Gastrocnemius medialis (tissue), 4 donors: ENCODE measurements at regions not wholly inside any gene's neighbourhood (a gene's known extent, or its start where the extent isn't known, plus 50 kb on each side); places are given as distances from the start of the nearest gene placed in this dataset.

Experiments
- ATAC-seq, 2 donors: fragments of 150-250 bp; one replicate each; pipeline ENCODE4 v1.9.1; 2016
- DNase-seq, 2 donors: peaks; one replicate each; pipeline ENCODE4 v3.0.0-alpha.2; 2019
- H3K27ac ChIP-seq, 4 donors: fragments of 200-600 bp; sonication (generic); 1 replicate in 1 of 4; 2 replicates in 3 of 4; pipeline ENCODE4 v1.5.1; 2016 to 2018; ENCODE audit warnings: mild to moderate bottlenecking in 2 of 4, moderate library complexity in 1 of 4
- H3K27me3 ChIP-seq, 3 donors: fragments of 200-600 bp; sonication (generic) in 2 of 3; 1 replicate in 1 of 3; 2 replicates in 2 of 3; pipeline versions ENCODE4 v1.5.1 to v1.6.0; 2016 to 2019; ENCODE audit warnings: mild to moderate bottlenecking in 1 of 3, moderate library complexity in 1 of 3
- H3K36me3 ChIP-seq, 2 donors: fragments of 200-600 bp; sonication (generic) in 1 of 2; one replicate each; pipeline ENCODE4 v1.5.1; 2017 to 2018
- H3K4me1 ChIP-seq, 2 donors: fragments of 200-600 bp; sonication (generic) in 1 of 2; one replicate each; pipeline ENCODE4 v1.5.1; 2016 to 2017; ENCODE audit warnings: mild to moderate bottlenecking in 2 of 2
- H3K4me3 ChIP-seq, 4 donors: fragments of 200-600 bp; sonication (generic) in 3 of 4; 1 replicate in 1 of 4; 2 replicates in 3 of 4; pipeline ENCODE4 v1.5.1; 2016 to 2019; ENCODE audit warnings: mild to moderate bottlenecking in 2 of 4
- H3K9me3 ChIP-seq, 3 donors: fragments of 200-600 bp; sonication (generic) in 2 of 3; 1 replicate in 1 of 3; 2 replicates in 2 of 3; pipeline ENCODE4 v1.5.1; 2016 to 2019
- POLR2A ChIP-seq, 2 donors: fragments of 450-650 bp; IDR thresholded peaks; one replicate each; pipeline ENCODE4 v1.6.1; 2017; ENCODE audit warnings: antibody characterized with exemption in 2 of 2, mild to moderate bottlenecking in 2 of 2, moderate library complexity in 2 of 2
- in situ Hi-C, 4 donors: fragments of 200-750 bp; cut with MboI; loops; one replicate each; pipeline versions ENCODE4 v1.15.0 to v1.8.0; 2017; ENCODE audit warnings: low sequenced_read_pairs in 4 of 4
- intact Hi-C: fragments of 100-400 bp; cut with DNase I; formaldehyde crosslinking; loops from one replicate; pipeline ENCODE4 v1.15.1; 2023; ENCODE audit warnings: low total_unique reads
- TF ChIP-seq, protein P1 (sequence below), 5 experiments: fragments of 450-650 bp in 3 of 5; fragments of 200-600 bp in 2 of 5; sonication (generic) in 2 of 5; IDR thresholded peaks in 4 of 5; conservative IDR thresholded peaks in 1 of 5; 1 replicate in 4 of 5; 2 replicates in 1 of 5; pipeline ENCODE4 v1.5.1; 2016 to 2019; ENCODE audit warnings: antibody characterized with exemption in 5 of 5, mild to moderate bottlenecking in 3 of 5, moderate library complexity in 3 of 5

DNA sequence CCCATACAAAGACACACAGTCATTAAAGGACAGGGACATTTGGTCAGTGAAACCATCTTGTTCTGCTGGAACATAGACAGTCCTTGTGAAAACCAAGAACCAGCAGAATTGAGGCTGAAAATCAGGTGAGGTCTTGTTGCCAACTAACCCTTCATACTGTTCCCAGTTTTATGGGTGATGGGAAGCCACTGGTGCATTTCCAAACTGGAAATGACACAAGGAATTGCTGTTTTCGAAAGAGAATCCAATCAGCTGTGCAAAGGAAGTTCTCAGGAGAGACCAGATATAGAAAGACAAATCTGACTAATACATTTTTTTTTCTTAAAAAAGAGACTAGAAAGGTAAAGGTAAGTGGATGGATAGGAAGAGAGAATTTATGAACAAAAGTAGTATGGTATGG lies 948.2 kb downstream of the TSN start:
- TF ChIP-seq POLR2A (IDR thresholded peaks at IDR 0.05), result no peak
- TF ChIP-seq, protein P1, sequence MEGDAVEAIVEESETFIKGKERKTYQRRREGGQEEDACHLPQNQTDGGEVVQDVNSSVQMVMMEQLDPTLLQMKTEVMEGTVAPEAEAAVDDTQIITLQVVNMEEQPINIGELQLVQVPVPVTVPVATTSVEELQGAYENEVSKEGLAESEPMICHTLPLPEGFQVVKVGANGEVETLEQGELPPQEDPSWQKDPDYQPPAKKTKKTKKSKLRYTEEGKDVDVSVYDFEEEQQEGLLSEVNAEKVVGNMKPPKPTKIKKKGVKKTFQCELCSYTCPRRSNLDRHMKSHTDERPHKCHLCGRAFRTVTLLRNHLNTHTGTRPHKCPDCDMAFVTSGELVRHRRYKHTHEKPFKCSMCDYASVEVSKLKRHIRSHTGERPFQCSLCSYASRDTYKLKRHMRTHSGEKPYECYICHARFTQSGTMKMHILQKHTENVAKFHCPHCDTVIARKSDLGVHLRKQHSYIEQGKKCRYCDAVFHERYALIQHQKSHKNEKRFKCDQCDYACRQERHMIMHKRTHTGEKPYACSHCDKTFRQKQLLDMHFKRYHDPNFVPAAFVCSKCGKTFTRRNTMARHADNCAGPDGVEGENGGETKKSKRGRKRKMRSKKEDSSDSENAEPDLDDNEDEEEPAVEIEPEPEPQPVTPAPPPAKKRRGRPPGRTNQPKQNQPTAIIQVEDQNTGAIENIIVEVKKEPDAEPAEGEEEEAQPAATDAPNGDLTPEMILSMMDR (IDR thresholded peaks at IDR 0.05 in 4 of 5, conservative IDR thresholded peaks at IDR 0.05 in 1 of 5), result no peak
- DNase-seq (no peak), ATAC-seq (no peak)
- no peaks in the 10 kb centered on the region for H3K4me1 ChIP-seq
- no peaks in the 10 kb centered on the region for H3K27me3 ChIP-seq
- H3K4me3 ChIP-seq, result no peak overlapping the region
- in situ Hi-C loops (no loop called here), intact Hi-C loops (no loop called here)
- no peaks in the 10 kb centered on the region for H3K36me3 ChIP-seq
- H3K27ac ChIP-seq, result no peak overlapping the region
- H3K9me3 ChIP-seq, result no peaks in the 10 kb centered on the region

GRCh38 chr2:122704109-122704563 lies 948.7 kb downstream of the TSN start:
- no peak for TF ChIP-seq POLR2A (IDR thresholded peaks at IDR 0.05)
- TF ChIP-seq, protein P1 (IDR thresholded peaks at IDR 0.05 in 4 of 5, conservative IDR thresholded peaks at IDR 0.05 in 1 of 5), result no peak
- no peaks in the 10 kb centered on the region for H3K36me3 ChIP-seq
- no peaks in the 10 kb centered on the region for H3K9me3 ChIP-seq
- in situ Hi-C loops (no loop called here), intact Hi-C loops (no loop called here)
- no peak overlapping the region for H3K27ac ChIP-seq
- no peak overlapping the region for H3K4me3 ChIP-seq
- no peaks in the 10 kb centered on the region for H3K4me1 ChIP-seq
- ATAC-seq (no peak), DNase-seq (no peak)
- no peaks in the 10 kb centered on the region for H3K27me3 ChIP-seq

GRCh38 chr2:122705746-122706145 lies 950.3 kb downstream of the TSN start:
- TF ChIP-seq, protein P1 (IDR thresholded peaks at IDR 0.05 in 4 of 5, conservative IDR thresholded peaks at IDR 0.05 in 1 of 5), result no peak
- no peak for TF ChIP-seq POLR2A (IDR thresholded peaks at IDR 0.05)
- no peak overlapping the region for H3K27ac ChIP-seq
- no peaks in the 10 kb centered on the region for H3K4me1 ChIP-seq
- in situ Hi-C loops (no loop called here), intact Hi-C loops (no loop called here)
- H3K36me3 ChIP-seq, result no peaks in the 10 kb centered on the region
- no peaks in the 10 kb centered on the region for H3K27me3 ChIP-seq
- H3K9me3 ChIP-seq, result no peaks in the 10 kb centered on the region
- DNase-seq, result no peak
- ATAC-seq, result no peak
- no peak overlapping the region for H3K4me3 ChIP-seq

- H3K36me3 ChIP-seq, result no peaks in the 10 kb centered on the region
- no peaks in the 10 kb centered on the region for H3K9me3 ChIP-seq
- intact Hi-C loops (no loop called here), in situ Hi-C loops (no loop called here)
- no peak overlapping the region for H3K4me3 ChIP-seq
- DNase-seq (no peak), ATAC-seq (no peak)
- no peaks in the 10 kb centered on the region for H3K27me3 ChIP-seq
- no peak overlapping the region for H3K27ac ChIP-seq
- no peaks in the 10 kb centered on the region for H3K4me1 ChIP-seq
- no peak for TF ChIP-seq POLR2A (IDR thresholded peaks at IDR 0.05)
- TF ChIP-seq, protein P1 (IDR thresholded peaks at IDR 0.05 in 4 of 5, conservative IDR thresholded peaks at IDR 0.05 in 1 of 5), result no peak
Measured at GRCh38 chr2:122706757-122707223, 951.3 kb downstream of the TSN start.

DNA sequence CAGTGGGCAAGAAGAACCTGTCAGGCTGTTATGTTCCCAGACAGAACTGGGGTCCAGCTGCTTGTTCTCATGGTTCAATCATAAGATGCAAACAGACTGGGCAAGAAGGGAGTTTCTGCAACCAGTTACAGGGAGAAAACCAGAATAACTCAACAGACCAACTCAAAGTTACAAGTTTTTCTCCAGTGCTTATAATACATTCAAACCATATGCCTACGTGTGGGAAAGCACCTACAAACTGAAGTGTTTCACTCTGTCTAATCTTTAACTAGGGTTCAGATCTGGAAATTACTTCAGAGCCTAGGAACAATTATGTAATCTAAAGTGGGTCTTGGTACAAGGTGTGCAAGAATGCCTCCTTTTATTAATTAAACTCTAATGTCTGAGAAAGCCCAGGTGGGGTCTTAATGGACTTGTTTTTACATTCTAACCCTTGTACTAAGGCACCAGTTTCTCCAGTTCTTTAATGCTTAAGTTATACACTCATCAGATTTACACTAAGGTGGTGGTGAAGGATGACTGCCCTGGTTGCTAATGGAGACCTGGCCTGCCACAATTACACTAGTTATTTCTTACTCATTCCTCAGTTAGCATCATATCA lies 951.9 kb downstream of the TSN start:
- H3K27ac ChIP-seq, result no peak overlapping the region
- no peak for ATAC-seq
- H3K9me3 ChIP-seq, result no peaks in the 10 kb centered on the region
- no peaks in the 10 kb centered on the region for H3K4me1 ChIP-seq
- in situ Hi-C loops, result no loop called here
- no peaks in the 10 kb centered on the region for H3K27me3 ChIP-seq
- no peaks in the 10 kb centered on the region for H3K36me3 ChIP-seq
- DNase-seq, result no peak
- intact Hi-C loops, result no loop called here
- H3K4me3 ChIP-seq, result no peak overlapping the region
- TF ChIP-seq, protein P1 (IDR thresholded peaks at IDR 0.05 in 4 of 5, conservative IDR thresholded peaks at IDR 0.05 in 1 of 5), result no peak
- no peak for TF ChIP-seq POLR2A (IDR thresholded peaks at IDR 0.05)
